ENCODE measurements at regions not wholly inside any gene's neighbourhood (a gene's known extent, or its start where the extent isn't known, plus 50 kb on each side); places are given as distances from the start of the nearest gene placed in this dataset.

- TF ChIP-seq CTCF (IDR thresholded peaks at IDR 0.05) (no peak), POLR2A (IDR thresholded peaks at IDR 0.05) (no peak)
These were observed 108.5 kb downstream of the ARF6 start for GRCh38 chr14:50001151-50001998.

Measured in body of pancreas (tissue), 4 donors.